ENCODE measurements at regions not wholly inside any gene's neighbourhood (a gene's known extent, or its start where the extent isn't known, plus 50 kb on each side); places are given as distances from the start of the nearest gene placed in this dataset.

DNA sequence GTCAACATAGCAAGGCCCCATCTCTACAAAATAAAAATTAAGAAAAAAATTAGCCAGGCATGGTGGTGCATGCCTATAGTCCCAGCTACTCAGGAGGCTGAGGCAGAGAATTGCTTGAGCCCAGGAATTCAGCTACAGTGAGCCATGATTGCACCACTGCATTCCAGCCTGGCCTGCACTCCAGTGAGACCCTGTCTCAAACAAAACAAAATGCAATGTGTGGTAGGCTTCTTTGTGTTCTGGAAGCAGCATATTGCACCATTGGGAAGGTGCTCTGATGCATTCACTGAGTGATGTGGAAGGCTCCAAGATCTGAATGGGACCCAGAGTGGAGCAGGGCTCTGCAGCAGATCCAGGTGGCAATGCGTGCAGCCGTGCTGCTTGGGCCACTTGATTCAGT lies 99.6 kb upstream of the COG2 start:
- CTCF ChIA-PET = no interaction called here
- POLR2A ChIA-PET = no interaction called here
- DNase-seq (ENCODE audit: extremely low spot score) = no peak
- TF ChIP-seq CTCF (IDR thresholded peaks at IDR 0.05; ENCODE audit: control extremely low read depth, extremely low read depth, low read depth, missing control alignments) = no peak

- ChIA-PET CTCF (no interaction called here), POLR2A (no interaction called here)
- no peak for TF ChIP-seq CTCF (IDR thresholded peaks at IDR 0.05; ENCODE audit: control extremely low read depth, extremely low read depth, low read depth, missing control alignments)
- DNase-seq (ENCODE audit: extremely low spot score) = no peak
Measured at GRCh38 chr1:230542054-230542453, 100.2 kb upstream of the COG2 start.

- TF ChIP-seq CTCF (IDR thresholded peaks at IDR 0.05; ENCODE audit: control extremely low read depth, extremely low read depth, low read depth, missing control alignments) = no peak
- ChIA-PET CTCF (no interaction called here), POLR2A (no interaction called here)
- no peak for DNase-seq (ENCODE audit: extremely low spot score)
Measured at GRCh38 chr1:230541306-230541705, 101.0 kb upstream of the COG2 start.

GRCh38 chr1:230540421-230541155 lies 101.7 kb upstream of the COG2 start:
- DNase-seq (ENCODE audit: extremely low spot score) = no peak
- ChIA-PET POLR2A (no interaction called here), CTCF (no interaction called here)
- no peak for TF ChIP-seq CTCF (IDR thresholded peaks at IDR 0.05; ENCODE audit: control extremely low read depth, extremely low read depth, low read depth, missing control alignments)

DNA sequence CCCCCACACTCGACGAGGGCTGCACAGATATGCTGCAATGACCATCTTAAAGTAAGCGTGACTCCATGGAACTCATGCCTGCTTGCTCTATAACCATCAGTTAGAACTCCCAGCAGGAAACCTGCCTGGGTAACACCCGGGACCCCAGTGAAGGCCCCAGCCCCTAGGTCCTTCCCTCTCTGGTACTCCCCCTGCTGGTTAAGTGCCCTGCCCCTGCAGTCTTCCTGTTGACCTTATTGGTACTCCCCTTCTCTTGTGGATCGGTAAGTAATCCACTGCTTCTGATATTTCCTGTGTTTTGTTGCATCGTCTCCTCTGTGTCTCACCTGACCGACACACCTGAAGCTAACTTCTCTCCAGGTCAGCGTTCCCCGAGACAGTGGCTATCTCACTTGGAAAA lies 104.8 kb upstream of the COG2 start:
- no peak for DNase-seq (ENCODE audit: extremely low spot score)

GRCh38 chr1:230536641-230537155 lies 105.6 kb upstream of the COG2 start:
- ChIA-PET CTCF (no interaction called here), POLR2A (no interaction called here)
- DNase-seq (ENCODE audit: extremely low spot score) = no peak
- no peak for TF ChIP-seq CTCF (IDR thresholded peaks at IDR 0.05; ENCODE audit: control extremely low read depth, extremely low read depth, low read depth, missing control alignments)

More for the DNA sequence above, 104.8 kb upstream of the COG2 start:
- TF ChIP-seq CTCF (IDR thresholded peaks at IDR 0.05; ENCODE audit: control extremely low read depth, extremely low read depth, low read depth, missing control alignments) = no peak
- POLR2A ChIA-PET = no interaction called here
- CTCF ChIA-PET = interaction anchor here (1.6 kb wide), 1 partner anchor 17 kb away, joined by 3 read pairs; no protein-coding TSS in a partner anchor
